ENCODE measurements at regions not wholly inside any gene's neighbourhood (a gene's known extent, or its start where the extent isn't known, plus 50 kb on each side); places are given as distances from the start of the nearest gene placed in this dataset.
"Not testable (repeated sequence)": the region's sequence is repeated elsewhere in the genome, so short reads cannot be mapped to it uniquely, and the experiment has no call there.

- no peak for DNase-seq
Observed at GRCh38 chr7:39825401-39825980, 124.6 kb upstream of the CDK13 start.

GRCh38 chr7:39826166-39826565, 123.9 kb upstream of the CDK13 start:
- DNase-seq: no peak

GRCh38 chr7:39827571-39827970, 122.5 kb upstream of the CDK13 start:
- DNase-seq: no peak

GRCh38 chr7:39829028-39829427, 121.0 kb upstream of the CDK13 start:
- no peak for DNase-seq

GRCh38 chr7:39832519-39833085, 117.5 kb upstream of the CDK13 start:
- DNase-seq: no peak

- DNase-seq: peak; percentile 76
Observed at GRCh38 chr7:39833180-39833799, 116.8 kb upstream of the CDK13 start.

GRCh38 chr7:39833865-39834634, 116.0 kb upstream of the CDK13 start:
- not testable (repeated sequence) for DNase-seq

GRCh38 chr7:39838326-39838725, 111.7 kb upstream of the CDK13 start:
- DNase-seq: no peak

- DNase-seq: no peak
Observed at GRCh38 chr7:39845006-39845405, 105.0 kb upstream of the CDK13 start.

GRCh38 chr7:39847227-39847626, 102.8 kb upstream of the CDK13 start:
- DNase-seq: no peak

- DNase-seq: no peak
Observed at GRCh38 chr7:39851466-39852045, 98.5 kb upstream of the CDK13 start.

GRCh38 chr7:39854616-39855324, 95.3 kb upstream of the CDK13 start:
- not testable (repeated sequence) for DNase-seq

- DNase-seq: no peak
Observed at GRCh38 chr7:39855325-39855674, 94.8 kb upstream of the CDK13 start.

GRCh38 chr7:39863675-39864322, 86.3 kb upstream of the CDK13 start:
- not testable (repeated sequence) for DNase-seq

- not testable (repeated sequence) for DNase-seq
Observed at GRCh38 chr7:39869888-39870522, 80.1 kb upstream of the CDK13 start.

- not testable (repeated sequence) for DNase-seq
Observed at GRCh38 chr7:39871610-39872009, 78.4 kb upstream of the CDK13 start.

GRCh38 chr7:39880556-39880955, 69.5 kb upstream of the CDK13 start:
- no peak for DNase-seq

GRCh38 chr7:39882148-39882784, 67.8 kb upstream of the CDK13 start:
- DNase-seq: no peak

- no peak for DNase-seq
Observed at GRCh38 chr7:39883812-39884390, 66.2 kb upstream of the CDK13 start.

GRCh38 chr7:39888171-39888853, 61.7 kb upstream of the CDK13 start:
- DNase-seq: no peak

Measured in tongue (tissue), 1 donor.